WTC11 (cell line): ENCODE measurements at regions not wholly inside any gene's neighbourhood (a gene's known extent, or its start where the extent isn't known, plus 50 kb on each side); places are given as distances from the start of the nearest gene placed in this dataset.

Experiments
- ATAC-seq: fragments of 200-7000 bp; cut with Tn5 transposase; 2 replicates; pipeline ENCODE4 v1.10.0; 2021; ENCODE audit warnings: mild to moderate bottlenecking, moderate library complexity
- CTCF ChIA-PET: fragments of 300-600 bp; sonication (Branson Sonifier 250); formaldehyde crosslinking; loops from one replicate; lab custom pipeline; 2021; ENCODE audit warnings: antibody characterized with exemption; lab: Charles Lee
- POLR2A ChIA-PET: fragments of 350-600 bp; sonication (Branson Sonifier 250); formaldehyde crosslinking; loops from one replicate; lab custom pipeline; 2021; ENCODE audit warnings: antibody characterized with exemption; lab: Charles Lee
- DNase-seq: peaks from one replicate; pipeline ENCODE4 v3.0.0; 2021; ENCODE audit warnings: low spot score
- H3K27ac Mint-ChIP-seq: 2 replicates; pipeline ENCODE4 v1.8.0; 2021; ENCODE audit warnings: mixed read lengths
- H3K27me3 Mint-ChIP-seq: 2 replicates; pipeline ENCODE4 v1.8.0; 2021; ENCODE audit warnings: low read depth, mild to moderate bottlenecking, moderate library complexity, mixed read lengths
- H3K36me3 Mint-ChIP-seq: 2 replicates; pipeline ENCODE4 v1.8.0; 2021; ENCODE audit warnings: mixed read lengths
- H3K4me1 Mint-ChIP-seq: 2 replicates; pipeline ENCODE4 v1.8.0; 2022; ENCODE audit warnings: mixed read lengths
- H3K4me3 Mint-ChIP-seq: 2 replicates; pipeline ENCODE4 v1.8.0; 2021; ENCODE audit warnings: mild to moderate bottlenecking, moderate library complexity, mixed read lengths
- H3K9me3 Mint-ChIP-seq: 2 replicates; pipeline ENCODE4 v1.8.0; 2021; ENCODE audit warnings: mixed read lengths
- CBFB ChIP-seq: sonication (generic); formaldehyde crosslinking; IDR thresholded peaks from 2 replicates; pipeline ENCODE4 v1.8.1; 2022; ENCODE audit warnings: mild to moderate bottlenecking, low read depth, missing genetic modification reagents
- CREB1 ChIP-seq: sonication (generic); formaldehyde crosslinking; IDR thresholded peaks from 2 replicates; pipeline ENCODE4 v1.8.0; 2023; ENCODE audit warnings: mild to moderate bottlenecking, missing genetic modification reagents
- FOXP1 ChIP-seq: sonication (generic); formaldehyde crosslinking; IDR thresholded peaks from 2 replicates; pipeline ENCODE4 v1.8.0; 2022; ENCODE audit warnings: missing genetic modification reagents, mild to moderate bottlenecking, moderate library complexity, borderline replicate concordance
- GRHL2 ChIP-seq: fragments of 250-450 bp; sonication (Bioruptor Pico); IDR thresholded peaks from 2 replicates; pipeline ENCODE4 v1.8.0; 2022; ENCODE audit warnings: mild to moderate bottlenecking, moderate library complexity; ENCODE audit not compliant: insufficient replicate concordance, severe bottlenecking
- GTF2I ChIP-seq: fragments of 250-450 bp; sonication (Bioruptor Pico); conservative IDR thresholded peaks from 2 replicates; pipeline ENCODE4 v1.4.0; 2021; ENCODE audit warnings: mild to moderate bottlenecking
- IRF2 ChIP-seq: sonication (generic); formaldehyde crosslinking; IDR thresholded peaks from 2 replicates; pipeline ENCODE4 v1.8.0; 2022; ENCODE audit warnings: low read depth, missing genetic modification reagents, borderline replicate concordance
- JUN ChIP-seq: sonication (generic); formaldehyde crosslinking; IDR thresholded peaks from 2 replicates; pipeline ENCODE4 v1.8.0; 2023; ENCODE audit warnings: mild to moderate bottlenecking, missing genetic modification reagents
- MAX ChIP-seq: sonication (generic); formaldehyde crosslinking; IDR thresholded peaks from 2 replicates; pipeline ENCODE4 v1.8.0; 2022; ENCODE audit warnings: mild to moderate bottlenecking, missing genetic modification reagents
- NFE2L1 ChIP-seq: sonication (generic); formaldehyde crosslinking; IDR thresholded peaks from 2 replicates; pipeline ENCODE4 v1.8.1; 2023; ENCODE audit warnings: missing genetic modification reagents
- PREB ChIP-seq: sonication (generic); formaldehyde crosslinking; IDR thresholded peaks from 2 replicates; pipeline ENCODE4 v1.8.1; 2022; ENCODE audit warnings: mild to moderate bottlenecking, missing genetic modification reagents, moderate library complexity, borderline replicate concordance
- PRRX2 ChIP-seq: fragments of 250-450 bp; sonication (Bioruptor Pico); IDR thresholded peaks from 2 replicates; pipeline ENCODE4 v1.8.0; 2021; ENCODE audit warnings: mild to moderate bottlenecking
- RELA ChIP-seq: sonication (generic); formaldehyde crosslinking; IDR thresholded peaks from 2 replicates; pipeline ENCODE4 v1.8.1; 2022; ENCODE audit warnings: missing genetic modification reagents, mild to moderate bottlenecking, borderline replicate concordance
- SMAD3 ChIP-seq: sonication (generic); formaldehyde crosslinking; IDR thresholded peaks from 2 replicates; pipeline ENCODE4 v1.8.0; 2022; ENCODE audit warnings: missing genetic modification reagents, mild to moderate bottlenecking, borderline replicate concordance
- TEAD1 ChIP-seq: sonication (generic); formaldehyde crosslinking; IDR thresholded peaks from 2 replicates; pipeline ENCODE4 v1.8.0; 2022; ENCODE audit warnings: mild to moderate bottlenecking, missing genetic modification reagents
- USF2 ChIP-seq: sonication (generic); formaldehyde crosslinking; IDR thresholded peaks from 2 replicates; pipeline ENCODE4 v1.8.1; 2023; ENCODE audit warnings: mild to moderate bottlenecking, missing genetic modification reagents, moderate library complexity
- ZBTB43 ChIP-seq: sonication (generic); formaldehyde crosslinking; IDR thresholded peaks from 2 replicates; pipeline ENCODE4 v1.8.1; 2023; ENCODE audit warnings: mild to moderate bottlenecking, missing genetic modification reagents
- ZNF671 ChIP-seq: fragments of 250-450 bp; sonication (Bioruptor Pico); IDR thresholded peaks from 2 replicates; pipeline ENCODE4 v1.8.0; 2021; ENCODE audit warnings: mild to moderate bottlenecking
- TF ChIP-seq, protein P1 (sequence below): sonication (generic); formaldehyde crosslinking; IDR thresholded peaks from 2 replicates; pipeline ENCODE4 v1.8.0; 2022; ENCODE audit warnings: mild to moderate bottlenecking, missing genetic modification reagents
- TF ChIP-seq, protein P2 (sequence below): sonication (generic); formaldehyde crosslinking; conservative IDR thresholded peaks from 2 replicates; pipeline ENCODE4 v1.8.1; 2023; ENCODE audit warnings: mild to moderate bottlenecking, low read depth, missing genetic modification reagents, moderate library complexity
- TF ChIP-seq, protein P3 (sequence below): sonication (generic); formaldehyde crosslinking; IDR thresholded peaks from 2 replicates; pipeline ENCODE4 v1.8.1; 2023; ENCODE audit warnings: mild to moderate bottlenecking, missing genetic modification reagents, moderate library complexity
- TF ChIP-seq, protein P4 (sequence below): sonication (generic); formaldehyde crosslinking; IDR thresholded peaks from 2 replicates; pipeline ENCODE4 v1.8.1; 2023; ENCODE audit warnings: mild to moderate bottlenecking, moderate library complexity, missing genetic modification reagents

GRCh38 chr12:113748707-113749432, 217.3 kb downstream of the RBM19 start:
- Mint-ChIP-seq H3K36me3 (peaks cover 13% of the 10 kb centered on the region), H3K4me3 (no peak overlapping the region), H3K27ac (no peak overlapping the region), H3K4me1 (no peaks in the 10 kb centered on the region), H3K27me3 (peaks cover 77% of the 10 kb centered on the region), H3K9me3 (peaks cover 24% of the 10 kb centered on the region)
- ATAC-seq (no peak), DNase-seq (no peak)
- no peak for TF ChIP-seq SMAD3 (CRISPR knock-in tag)
- TF ChIP-seq, protein P1, sequence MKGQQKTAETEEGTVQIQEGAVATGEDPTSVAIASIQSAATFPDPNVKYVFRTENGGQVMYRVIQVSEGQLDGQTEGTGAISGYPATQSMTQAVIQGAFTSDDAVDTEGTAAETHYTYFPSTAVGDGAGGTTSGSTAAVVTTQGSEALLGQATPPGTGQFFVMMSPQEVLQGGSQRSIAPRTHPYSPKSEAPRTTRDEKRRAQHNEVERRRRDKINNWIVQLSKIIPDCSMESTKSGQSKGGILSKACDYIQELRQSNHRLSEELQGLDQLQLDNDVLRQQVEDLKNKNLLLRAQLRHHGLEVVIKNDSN (CRISPR knock-in tag): no peak
- TF ChIP-seq, protein P2, sequence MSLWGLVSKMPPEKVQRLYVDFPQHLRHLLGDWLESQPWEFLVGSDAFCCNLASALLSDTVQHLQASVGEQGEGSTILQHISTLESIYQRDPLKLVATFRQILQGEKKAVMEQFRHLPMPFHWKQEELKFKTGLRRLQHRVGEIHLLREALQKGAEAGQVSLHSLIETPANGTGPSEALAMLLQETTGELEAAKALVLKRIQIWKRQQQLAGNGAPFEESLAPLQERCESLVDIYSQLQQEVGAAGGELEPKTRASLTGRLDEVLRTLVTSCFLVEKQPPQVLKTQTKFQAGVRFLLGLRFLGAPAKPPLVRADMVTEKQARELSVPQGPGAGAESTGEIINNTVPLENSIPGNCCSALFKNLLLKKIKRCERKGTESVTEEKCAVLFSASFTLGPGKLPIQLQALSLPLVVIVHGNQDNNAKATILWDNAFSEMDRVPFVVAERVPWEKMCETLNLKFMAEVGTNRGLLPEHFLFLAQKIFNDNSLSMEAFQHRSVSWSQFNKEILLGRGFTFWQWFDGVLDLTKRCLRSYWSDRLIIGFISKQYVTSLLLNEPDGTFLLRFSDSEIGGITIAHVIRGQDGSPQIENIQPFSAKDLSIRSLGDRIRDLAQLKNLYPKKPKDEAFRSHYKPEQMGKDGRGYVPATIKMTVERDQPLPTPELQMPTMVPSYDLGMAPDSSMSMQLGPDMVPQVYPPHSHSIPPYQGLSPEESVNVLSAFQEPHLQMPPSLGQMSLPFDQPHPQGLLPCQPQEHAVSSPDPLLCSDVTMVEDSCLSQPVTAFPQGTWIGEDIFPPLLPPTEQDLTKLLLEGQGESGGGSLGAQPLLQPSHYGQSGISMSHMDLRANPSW (CRISPR knock-in tag): no peak
- no peak for TF ChIP-seq TEAD1 (CRISPR knock-in tag)
- TF ChIP-seq GTF2I: no peak
- no peak for TF ChIP-seq CREB1 (CRISPR knock-in tag)
- no peak for TF ChIP-seq IRF2
- POLR2A ChIA-PET: no interaction called here
- CTCF ChIA-PET: no interaction called here

DNA sequence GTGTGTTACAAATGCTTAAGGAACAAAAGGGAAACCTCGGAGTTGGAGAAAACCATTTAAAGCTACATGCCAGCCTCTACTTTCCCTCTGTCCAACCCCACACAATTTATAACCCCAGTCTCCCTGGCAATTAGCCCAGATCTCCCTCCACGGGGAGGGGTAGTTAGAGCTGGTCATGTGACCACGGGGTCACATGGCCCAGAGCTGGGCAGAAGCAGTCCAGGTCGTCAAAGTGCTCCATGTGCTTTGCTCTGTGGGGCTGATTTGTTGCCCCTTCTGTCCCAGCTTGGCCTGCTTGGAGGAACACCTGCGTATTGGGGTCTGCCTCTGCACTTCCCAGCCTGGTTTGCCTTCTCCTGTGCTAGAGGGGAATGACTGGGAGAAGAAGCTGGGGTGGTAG, 219.1 kb downstream of the RBM19 start:
- TF ChIP-seq GRHL2 (CRISPR knock-in tag) (no peak), MAX (peak; percentile 92), JUN (CRISPR knock-in tag) (no peak), USF2 (CRISPR knock-in tag) (peak; percentile 96), FOXP1 (CRISPR knock-in tag) (peak; percentile 20; the same call in 1 of the 2 replicates)
- TF ChIP-seq, protein P1 (CRISPR knock-in tag): peak; percentile 94
- ATAC-seq: no peak
- Mint-ChIP-seq H3K36me3 (peaks cover 10% of the 10 kb centered on the region), H3K4me3 (no peak overlapping the region), H3K27ac (no peak overlapping the region), H3K4me1 (no peaks in the 10 kb centered on the region), H3K9me3 (peaks cover 20% of the 10 kb centered on the region), H3K27me3 (peaks cover 75% of the 10 kb centered on the region)
- CTCF ChIA-PET: interaction anchor here (1.4 kb wide), 1 partner anchor 285 kb away, joined by 4 read pairs; no protein-coding TSS in a partner anchor
- POLR2A ChIA-PET: no interaction called here
- no peak for DNase-seq

GRCh38 chr12:113744802-113745395, 221.2 kb downstream of the RBM19 start:
- ATAC-seq (no peak), DNase-seq (no peak)
- POLR2A ChIA-PET: no interaction called here
- H3K4me1 Mint-ChIP-seq: no peaks in the 10 kb centered on the region
- CTCF ChIA-PET: no interaction called here
- peaks cover 55% of the 10 kb centered on the region for H3K27me3 Mint-ChIP-seq
- H3K4me3 Mint-ChIP-seq: no peak overlapping the region
- H3K9me3 Mint-ChIP-seq: peaks cover 3% of the 10 kb centered on the region
- H3K27ac Mint-ChIP-seq: no peak overlapping the region
- no peaks in the 10 kb centered on the region for H3K36me3 Mint-ChIP-seq
- TF ChIP-seq, protein P3, sequence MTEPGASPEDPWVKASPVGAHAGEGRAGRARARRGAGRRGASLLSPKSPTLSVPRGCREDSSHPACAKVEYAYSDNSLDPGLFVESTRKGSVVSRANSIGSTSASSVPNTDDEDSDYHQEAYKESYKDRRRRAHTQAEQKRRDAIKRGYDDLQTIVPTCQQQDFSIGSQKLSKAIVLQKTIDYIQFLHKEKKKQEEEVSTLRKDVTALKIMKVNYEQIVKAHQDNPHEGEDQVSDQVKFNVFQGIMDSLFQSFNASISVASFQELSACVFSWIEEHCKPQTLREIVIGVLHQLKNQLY (CRISPR knock-in tag): no peak
- TF ChIP-seq ZBTB43 (CRISPR knock-in tag) (no peak), PREB (CRISPR knock-in tag) (no peak), ZNF671 (CRISPR knock-in tag) (no peak), NFE2L1 (CRISPR knock-in tag) (no peak), RELA (CRISPR knock-in tag) (no peak), PRRX2 (CRISPR knock-in tag) (no peak), CBFB (no peak)
- TF ChIP-seq, protein P4, sequence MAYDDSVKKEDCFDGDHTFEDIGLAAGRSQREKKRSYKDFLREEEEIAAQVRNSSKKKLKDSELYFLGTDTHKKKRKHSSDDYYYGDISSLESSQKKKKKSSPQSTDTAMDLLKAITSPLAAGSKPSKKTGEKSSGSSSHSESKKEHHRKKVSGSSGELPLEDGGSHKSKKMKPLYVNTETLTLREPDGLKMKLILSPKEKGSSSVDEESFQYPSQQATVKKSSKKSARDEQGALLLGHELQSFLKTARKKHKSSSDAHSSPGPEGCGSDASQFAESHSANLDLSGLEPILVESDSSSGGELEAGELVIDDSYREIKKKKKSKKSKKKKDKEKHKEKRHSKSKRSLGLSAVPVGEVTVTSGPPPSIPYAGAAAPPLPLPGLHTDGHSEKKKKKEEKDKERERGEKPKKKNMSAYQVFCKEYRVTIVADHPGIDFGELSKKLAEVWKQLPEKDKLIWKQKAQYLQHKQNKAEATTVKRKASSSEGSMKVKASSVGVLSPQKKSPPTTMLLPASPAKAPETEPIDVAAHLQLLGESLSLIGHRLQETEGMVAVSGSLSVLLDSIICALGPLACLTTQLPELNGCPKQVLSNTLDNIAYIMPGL (CRISPR knock-in tag): no peak
